Gastrocnemius medialis (tissue), 4 donors: ENCODE measurements at regions not wholly inside any gene's neighbourhood (a gene's known extent, or its start where the extent isn't known, plus 50 kb on each side); places are given as distances from the start of the nearest gene placed in this dataset.

ENCODE experiments used
- POLR2A ChIP-seq, 2 donors: fragments of 450-650 bp; IDR thresholded peaks; one replicate each; pipeline ENCODE4 v1.6.1; 2017; ENCODE audit warnings: antibody characterized with exemption in 2 of 2, mild to moderate bottlenecking in 2 of 2, moderate library complexity in 2 of 2
- TF ChIP-seq, protein P1 (sequence below), 5 experiments: fragments of 450-650 bp in 3 of 5; fragments of 200-600 bp in 2 of 5; sonication (generic) in 2 of 5; IDR thresholded peaks in 4 of 5; conservative IDR thresholded peaks in 1 of 5; 1 replicate in 4 of 5; 2 replicates in 1 of 5; pipeline ENCODE4 v1.5.1; 2016 to 2019; ENCODE audit warnings: antibody characterized with exemption in 5 of 5, mild to moderate bottlenecking in 3 of 5, moderate library complexity in 3 of 5

DNA sequence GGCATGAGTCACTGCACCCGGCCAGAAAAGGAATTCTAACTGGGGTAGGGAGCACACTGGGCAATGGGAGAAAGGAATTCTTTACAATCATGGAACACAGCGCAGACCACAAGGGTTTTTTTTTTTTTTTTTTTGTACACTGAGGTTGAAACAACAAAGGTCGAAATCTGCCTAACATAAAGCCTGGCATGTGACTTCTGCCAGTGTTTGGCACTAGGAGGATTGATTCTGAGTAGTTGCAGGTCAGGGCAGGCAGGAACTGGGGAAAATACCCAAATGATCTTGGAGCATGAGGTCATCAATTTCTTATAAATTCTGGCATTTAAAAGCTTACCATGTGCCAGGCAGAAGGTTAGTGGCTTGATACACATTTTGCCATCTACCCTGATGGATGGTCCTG lies 202.0 kb upstream of the SNX19 start:
- TF ChIP-seq, protein P1, sequence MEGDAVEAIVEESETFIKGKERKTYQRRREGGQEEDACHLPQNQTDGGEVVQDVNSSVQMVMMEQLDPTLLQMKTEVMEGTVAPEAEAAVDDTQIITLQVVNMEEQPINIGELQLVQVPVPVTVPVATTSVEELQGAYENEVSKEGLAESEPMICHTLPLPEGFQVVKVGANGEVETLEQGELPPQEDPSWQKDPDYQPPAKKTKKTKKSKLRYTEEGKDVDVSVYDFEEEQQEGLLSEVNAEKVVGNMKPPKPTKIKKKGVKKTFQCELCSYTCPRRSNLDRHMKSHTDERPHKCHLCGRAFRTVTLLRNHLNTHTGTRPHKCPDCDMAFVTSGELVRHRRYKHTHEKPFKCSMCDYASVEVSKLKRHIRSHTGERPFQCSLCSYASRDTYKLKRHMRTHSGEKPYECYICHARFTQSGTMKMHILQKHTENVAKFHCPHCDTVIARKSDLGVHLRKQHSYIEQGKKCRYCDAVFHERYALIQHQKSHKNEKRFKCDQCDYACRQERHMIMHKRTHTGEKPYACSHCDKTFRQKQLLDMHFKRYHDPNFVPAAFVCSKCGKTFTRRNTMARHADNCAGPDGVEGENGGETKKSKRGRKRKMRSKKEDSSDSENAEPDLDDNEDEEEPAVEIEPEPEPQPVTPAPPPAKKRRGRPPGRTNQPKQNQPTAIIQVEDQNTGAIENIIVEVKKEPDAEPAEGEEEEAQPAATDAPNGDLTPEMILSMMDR (IDR thresholded peaks at IDR 0.05 in 4 of 5, conservative IDR thresholded peaks at IDR 0.05 in 1 of 5), result no peak
- TF ChIP-seq POLR2A (IDR thresholded peaks at IDR 0.05), result no peak
